Urinary bladder (tissue), 4 donors: ENCODE measurements at regions not wholly inside any gene's neighbourhood (a gene's known extent, or its start where the extent isn't known, plus 50 kb on each side); places are given as distances from the start of the nearest gene placed in this dataset. TPM values are rescaled to one million over a fixed set of nuclear protein-coding genes. Genes with fewer than 3 reads are reported as not detected.
"Not testable (repeated sequence)": the region's sequence is repeated elsewhere in the genome, so short reads cannot be mapped to it uniquely, and the experiment has no call there.

Source experiments
- DNase-seq: peaks from one replicate; pipeline ENCODE4 v3.0.0-alpha.2; 2015; ENCODE audit errors: extremely low spot score
- H3K27ac ChIP-seq: one replicate; pipeline ENCODE4 v1.5.1; 2013; ENCODE audit warnings: low read depth, mild to moderate bottlenecking, moderate library complexity
- H3K36me3 ChIP-seq: one replicate; pipeline ENCODE4 v1.6.1; 2013; ENCODE audit warnings: mild to moderate bottlenecking, moderate library complexity; ENCODE audit not compliant: insufficient read depth
- H3K4me1 ChIP-seq: one replicate; pipeline ENCODE4 v1.6.1; 2013; ENCODE audit warnings: mild to moderate bottlenecking, moderate library complexity; ENCODE audit not compliant: insufficient read depth
- H3K4me3 ChIP-seq: one replicate; pipeline ENCODE4 v1.5.1; 2013; ENCODE audit warnings: low read depth, low read length
- WGBS: extraction: QIAGEN DNeasy Blood & Tissue Kit; methylation state at CpG from one replicate; pipeline ENCODE4 v1.1.7; 2013; 5-methylcytosine and 5-hydroxymethylcytosine counted together
- small RNA-seq: library from RNA; depleted of rRNA; stranded (forward); fragments of <200 nt; gene quantifications from one replicate; pipeline ENCODE3, GENCODE V24; 2014
- donor health status: healthy with polysubstance abuse.
- donor health status: healthy.

DNA sequence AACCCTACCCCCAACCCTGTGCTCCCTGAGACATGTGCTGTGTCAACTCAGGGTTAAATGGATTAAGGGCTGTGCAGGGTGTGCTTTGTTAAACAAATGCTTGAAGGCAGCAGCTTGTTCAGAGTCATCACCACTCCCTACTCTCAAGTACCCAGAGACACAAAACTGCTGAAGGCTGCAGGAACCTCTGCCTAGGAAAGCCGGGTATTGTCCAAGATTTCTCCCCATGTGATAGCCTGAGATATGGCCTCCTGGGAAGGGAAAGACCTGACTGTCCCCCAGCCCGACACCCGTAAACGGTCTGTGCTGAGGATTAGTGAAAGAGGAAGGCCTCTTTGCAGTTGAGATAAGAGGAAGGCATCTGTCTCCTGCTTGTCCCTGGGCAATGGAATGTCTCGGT is 83.6 kb upstream of the ALDH3B2 start:
- 38% methylated on average over 5 of the region's 5 CpGs for WGBS

DNA sequence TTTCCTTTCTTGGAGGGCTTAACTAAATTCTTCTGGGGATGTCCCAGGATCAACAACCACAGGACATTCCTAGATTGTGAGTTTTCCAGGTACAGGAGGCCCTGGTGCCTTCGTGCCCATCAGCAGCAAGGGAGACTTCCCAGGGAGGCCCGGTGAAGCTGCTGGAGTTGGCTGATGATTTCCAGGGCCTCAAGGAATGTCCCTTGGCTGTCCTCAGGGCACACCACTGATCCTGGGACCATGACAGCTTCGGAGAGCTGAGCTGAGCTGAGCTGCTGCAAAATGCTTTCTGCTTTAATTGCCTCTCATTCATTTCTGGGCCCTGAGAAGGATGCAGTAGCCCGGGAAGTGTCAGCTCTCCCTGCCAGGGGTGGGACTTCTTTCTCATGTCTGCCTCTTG is 79.4 kb upstream of the ALDH3B2 start:
- 28% methylated on average over 4 of the region's 4 CpGs for WGBS
- DNase-seq, H3K36me3 ChIP-seq, H3K27ac ChIP-seq, H3K4me3 ChIP-seq, H3K4me1 ChIP-seq: not testable (repeated sequence)

More for the DNA sequence above, 83.6 kb upstream of the ALDH3B2 start:
- DNase-seq, H3K4me1 ChIP-seq, H3K4me3 ChIP-seq, H3K36me3 ChIP-seq, H3K27ac ChIP-seq: not testable (repeated sequence)

DNA sequence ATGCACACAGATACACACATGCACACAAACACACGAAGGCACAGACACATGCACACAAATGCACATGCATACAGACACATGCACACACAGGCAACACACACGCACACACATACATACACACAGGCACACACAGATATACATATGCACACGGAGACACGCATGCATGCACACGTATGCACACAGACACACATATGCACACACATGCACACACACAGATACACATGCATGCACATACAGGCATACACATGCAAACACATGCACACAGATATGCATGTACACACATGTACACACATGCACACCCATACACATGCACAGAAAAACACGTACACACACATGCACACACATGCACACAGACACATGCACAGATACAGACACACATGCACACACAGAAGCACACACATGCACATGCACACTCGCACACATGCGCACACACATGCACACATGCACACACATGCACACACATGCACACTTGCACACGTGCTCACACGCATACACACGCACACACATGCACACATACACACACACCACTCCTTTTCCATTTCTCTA is 70.8 kb upstream of the ALDH3B2 start:
- H3K36me3 ChIP-seq: no peaks in the 10 kb centered on the region
- no peak overlapping the region for H3K27ac ChIP-seq
- no peak for DNase-seq
- H3K4me3 ChIP-seq: no peak overlapping the region
- WGBS: 61% methylated on average over 11 of the region's 11 CpGs
- H3K4me1 ChIP-seq: no peaks in the 10 kb centered on the region

DNA sequence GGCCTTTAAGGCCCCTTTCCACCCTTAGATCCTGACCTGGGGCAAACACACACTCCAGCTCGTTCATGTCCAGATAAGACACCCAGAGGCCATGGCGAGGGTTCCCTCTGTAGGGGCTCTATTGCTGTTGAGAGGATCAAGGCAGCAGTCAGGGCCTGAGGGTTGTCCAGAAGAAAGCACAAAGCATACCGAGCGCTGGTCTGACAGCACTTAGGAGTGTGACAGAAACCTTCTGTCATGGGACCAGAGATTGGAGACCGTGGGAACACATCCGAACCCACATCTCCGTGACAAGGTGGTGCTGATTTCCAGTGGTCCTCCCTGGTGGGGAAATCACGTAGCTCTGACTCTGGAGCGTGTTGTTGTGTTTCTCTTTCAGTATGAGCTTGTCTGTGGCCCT is 69.8 kb upstream of the ALDH3B2 start:
- 70% methylated on average over 9 of the region's 9 CpGs for WGBS

DNA sequence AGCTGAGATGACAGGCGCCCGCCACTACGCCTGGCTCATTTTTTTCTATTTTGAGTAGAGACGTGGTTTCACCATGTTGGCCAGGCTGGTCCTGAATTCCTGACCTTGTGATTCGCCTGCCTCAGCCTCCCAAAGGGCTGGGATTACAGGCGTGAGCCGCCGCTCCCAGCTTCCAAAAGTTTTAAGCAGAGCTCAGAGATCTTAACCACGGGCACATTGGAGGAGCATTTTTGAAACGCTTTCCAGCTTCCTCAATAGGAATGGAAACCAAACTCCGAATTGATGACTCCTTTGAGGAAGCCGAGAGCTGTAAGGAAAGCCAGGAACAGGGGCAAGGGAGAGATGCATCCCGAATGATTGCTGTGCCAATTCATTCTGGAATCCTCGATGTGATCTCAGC is 63.8 kb upstream of the ALDH3B2 start:
- not testable (repeated sequence) for H3K4me1 ChIP-seq, DNase-seq, H3K36me3 ChIP-seq, H3K4me3 ChIP-seq, H3K27ac ChIP-seq
- WGBS: 86% methylated on average over 11 of the region's 14 CpGs

More for the DNA sequence above, 69.8 kb upstream of the ALDH3B2 start:
- not testable (repeated sequence) for H3K4me3 ChIP-seq, H3K36me3 ChIP-seq, H3K27ac ChIP-seq, H3K4me1 ChIP-seq, DNase-seq

DNA sequence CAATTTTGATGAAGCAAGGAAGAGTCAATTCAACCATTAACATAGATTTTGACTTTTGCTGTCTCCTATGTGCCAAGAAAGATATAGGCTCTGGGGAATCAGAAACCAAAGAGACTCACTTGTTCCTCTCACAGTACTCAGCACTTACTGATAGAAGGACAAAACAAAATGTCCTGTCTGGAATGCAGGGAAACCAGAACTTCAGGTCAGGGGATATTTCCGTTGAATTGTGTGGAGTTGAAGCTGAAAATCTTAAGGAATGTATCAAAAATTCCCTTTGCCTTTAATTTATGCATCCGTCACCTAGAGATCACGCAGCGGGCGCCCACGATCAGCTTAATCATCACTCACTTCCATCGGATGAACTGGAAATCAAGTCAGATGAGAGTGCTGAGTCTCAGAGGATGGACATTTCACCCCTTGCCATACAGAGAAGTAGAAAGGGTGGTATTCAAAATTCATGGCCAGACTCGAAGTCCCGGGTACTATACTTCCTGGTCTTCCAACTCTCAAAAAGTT is 63.2 kb upstream of the ALDH3B2 start:
- DNase-seq, H3K4me1 ChIP-seq, H3K27ac ChIP-seq, H3K4me3 ChIP-seq, H3K36me3 ChIP-seq: not testable (repeated sequence)
- WGBS: 85% methylated on average over 9 of the region's 9 CpGs

DNA sequence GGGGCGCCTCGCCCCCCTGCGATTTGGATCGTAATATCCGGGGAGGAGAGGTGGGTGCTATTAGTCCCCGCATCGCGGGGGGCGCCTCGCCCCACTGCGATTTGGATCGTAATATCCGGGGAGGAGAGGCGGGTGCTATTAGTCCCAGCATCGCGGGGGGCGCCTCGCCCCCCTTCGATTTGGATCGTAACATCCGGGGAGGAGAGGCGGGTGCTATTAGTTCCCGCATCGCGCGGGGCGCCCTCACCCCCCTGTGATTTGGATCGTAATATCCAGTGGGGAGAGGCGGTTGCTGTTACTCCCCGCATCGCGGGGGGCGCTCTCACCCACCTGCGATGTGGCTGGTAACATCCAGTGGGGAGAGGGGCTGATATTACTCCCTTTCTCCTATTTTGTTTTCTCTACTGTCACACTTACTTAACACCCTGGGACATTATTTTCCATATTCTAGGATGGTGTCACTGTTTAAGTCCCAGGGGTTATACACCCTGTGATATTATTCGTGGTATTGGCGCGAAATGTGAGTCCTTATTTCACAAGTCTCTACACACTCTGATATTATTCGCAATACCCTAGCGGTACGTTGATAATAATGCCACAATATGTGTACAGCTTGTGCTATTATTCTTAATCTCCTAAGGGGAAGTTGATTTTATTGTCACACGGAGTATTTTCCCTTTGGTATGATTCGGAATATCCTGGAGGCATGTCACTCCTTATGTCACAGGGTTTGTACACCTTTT is 57.8 kb upstream of the ALDH3B2 start:
- DNase-seq: no peak
- no peaks in the 10 kb centered on the region for H3K4me1 ChIP-seq
- H3K4me3 ChIP-seq: peak overlapping the region; percentile 12
- no peak overlapping the region for H3K27ac ChIP-seq
- 17% methylated on average over 42 of the region's 42 CpGs for WGBS
- H3K36me3 ChIP-seq: no peaks in the 10 kb centered on the region

DNA sequence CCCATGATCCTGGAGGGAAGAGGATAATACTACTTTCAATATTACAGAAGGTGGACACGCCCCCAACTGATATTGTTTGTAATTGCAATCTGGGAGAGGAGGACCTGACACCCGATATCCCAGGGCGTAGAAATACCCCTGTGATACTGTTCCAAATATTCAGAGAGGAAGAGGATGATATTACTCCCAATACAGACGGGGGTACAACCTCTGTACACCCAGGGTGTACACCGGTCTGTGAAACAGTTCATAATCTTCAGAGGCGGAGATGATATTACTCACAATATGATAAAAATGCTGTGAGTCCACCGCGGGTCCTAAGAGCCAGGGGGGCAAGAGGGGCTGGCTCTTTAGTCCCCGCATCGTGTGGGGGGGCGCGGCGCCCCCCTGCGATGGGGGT is 57.2 kb upstream of the ALDH3B2 start:
- DNase-seq: no peak
- no peaks in the 10 kb centered on the region for H3K4me1 ChIP-seq
- WGBS: 39% methylated on average over 14 of the region's 14 CpGs
- no peak overlapping the region for H3K27ac ChIP-seq
- H3K4me3 ChIP-seq: peak overlapping the region; percentile 12
- H3K36me3 ChIP-seq: no peaks in the 10 kb centered on the region

DNA sequence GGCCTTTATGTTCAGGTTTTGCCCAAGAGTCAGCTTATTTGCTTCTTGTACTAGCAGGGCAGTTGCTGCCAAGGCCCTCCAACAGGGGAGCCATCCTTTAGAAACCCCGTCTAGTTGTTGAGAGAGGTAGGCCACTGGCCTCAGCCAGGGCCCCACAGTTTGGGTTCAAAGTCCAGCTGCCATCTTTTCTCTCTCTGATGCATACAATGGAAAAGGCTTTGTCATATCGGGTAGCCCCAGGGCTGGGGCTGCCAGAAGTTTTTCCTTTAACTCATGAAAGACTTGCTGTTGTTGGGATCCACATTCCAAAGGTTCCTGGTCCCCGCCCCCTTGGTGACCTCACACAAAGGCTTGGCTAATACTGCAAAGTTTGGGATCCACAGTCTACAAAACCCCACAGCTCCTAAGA is 53.7 kb upstream of the ALDH3B2 start:
- not testable (repeated sequence) for H3K4me3 ChIP-seq, DNase-seq, H3K36me3 ChIP-seq, H3K27ac ChIP-seq, H3K4me1 ChIP-seq
- 59% methylated on average over 3 of the region's 3 CpGs for WGBS

DNA sequence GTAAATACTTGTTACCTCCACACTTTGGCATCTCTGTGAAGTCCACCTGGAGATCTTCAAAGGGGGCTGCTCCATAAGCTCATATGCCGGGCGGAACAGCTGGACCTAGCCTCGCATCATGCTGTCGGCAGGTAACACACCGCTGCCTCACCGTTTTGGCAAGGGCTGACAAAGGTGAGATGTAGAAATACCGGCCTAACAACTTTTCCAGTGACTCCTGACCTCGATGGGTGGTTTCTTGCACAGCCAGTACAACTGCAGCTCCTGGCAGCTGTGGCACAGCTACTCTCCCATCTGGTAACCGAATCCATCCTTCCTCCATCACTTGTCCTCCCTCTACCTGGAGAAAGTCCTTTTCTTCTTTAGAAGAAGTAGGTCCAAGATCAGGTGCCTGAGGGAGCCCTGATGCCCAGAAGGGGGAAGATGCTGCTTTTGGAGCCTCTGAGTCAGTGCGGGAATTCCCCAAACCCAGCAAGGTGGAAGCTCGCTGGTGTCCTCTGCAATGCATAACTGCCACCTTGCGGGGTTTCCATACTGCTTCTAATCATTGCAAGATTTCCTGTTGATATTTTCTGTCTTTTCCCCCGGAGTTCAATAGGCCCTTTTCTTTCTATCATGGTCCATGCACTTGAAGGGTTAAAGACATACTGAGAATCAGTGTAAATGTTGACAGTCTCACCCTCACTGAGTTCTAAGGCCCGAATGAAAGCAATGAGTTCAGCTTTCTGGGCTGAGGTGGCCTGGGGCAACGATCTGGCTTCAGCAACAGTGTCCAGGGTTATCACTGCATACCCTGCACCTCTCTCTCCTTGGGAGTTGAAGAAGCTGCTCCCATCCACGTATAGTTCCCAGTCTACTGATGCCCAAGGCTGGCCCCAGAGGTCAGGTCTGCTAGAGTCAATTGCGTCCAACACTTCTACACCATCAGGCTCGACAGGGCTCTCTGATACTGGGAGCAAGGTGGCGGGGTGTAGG is 52.9 kb upstream of the ALDH3B2 start:
- DNase-seq, H3K4me1 ChIP-seq, H3K27ac ChIP-seq, H3K4me3 ChIP-seq, H3K36me3 ChIP-seq: not testable (repeated sequence)
- 71% methylated on average over 19 of the region's 19 CpGs for WGBS

Small RNA genes in the stretch of these regions (small RNA-seq; reads per million reads assigned to genes)
- not detected for gene AP003385.4
- gene AP003716.2: not detected
- not detected for gene RNU6-46P
